IMR-90 (cell line): ENCODE measurements at regions not wholly inside any gene's neighbourhood (a gene's known extent, or its start where the extent isn't known, plus 50 kb on each side); places are given as distances from the start of the nearest gene placed in this dataset.

Experiments used
- ATAC-seq: fragments of 200-7000 bp; cut with Tn5 transposase; 2 replicates; pipeline ENCODE4 v1.9.1; 2020; ENCODE audit warnings: low read depth, mild to moderate bottlenecking, moderate library complexity
- BruUV-seq: library from RNA; stranded (reverse); fragments of 400-500 nt; replicated peaks from 2 replicates; lab custom pipeline; 2021; lab: Mats Ljungman, UMichigan
- CTCF ChIA-PET: fragments of 300-600 bp; formaldehyde crosslinking; extraction: SDS; loops from one replicate; lab custom pipeline; 2021; ENCODE audit warnings: antibody characterized with exemption; lab: Yijun Ruan, JAX
- POLR2A ChIA-PET: fragments of 300-600 bp; sonication (Branson Sonifier 250); formaldehyde crosslinking; loops from one replicate; lab custom pipeline; 2022; ENCODE audit warnings: antibody characterized with exemption; ENCODE audit not compliant: unreplicated experiment; lab: Charles Lee
- DNase-seq: peaks from one replicate; pipeline ENCODE4 v3.0.0; 2013
- H2AFZ ChIP-seq: replicated peaks from 2 replicates; pipeline ENCODE3; 2013; ENCODE audit warnings: low read length, mild to moderate bottlenecking; ENCODE audit not compliant: poor library complexity
- H2AK5ac ChIP-seq: 2 replicates; pipeline ENCODE4 v1.6.1; 2013; ENCODE audit warnings: low read depth, low read length, inconsistent platforms
- H2AK9ac ChIP-seq: replicated peaks from 2 replicates; pipeline ENCODE3; 2013; ENCODE audit warnings: mild to moderate bottlenecking, low read depth, low read length, moderate library complexity; ENCODE audit not compliant: poor library complexity
- H2BK120ac ChIP-seq: 2 replicates; pipeline ENCODE4 v1.6.1; 2013; ENCODE audit warnings: low read depth, low read length, inconsistent platforms
- H2BK15ac ChIP-seq: 3 replicates; pipeline ENCODE4 v1.6.1; 2013; ENCODE audit warnings: low read depth, low read length, inconsistent platforms
- H2BK20ac ChIP-seq: 2 replicates; pipeline ENCODE4 v1.6.1; 2013; ENCODE audit warnings: low read depth, mild to moderate bottlenecking, inconsistent platforms, low read length, moderate library complexity
- H2BK5ac ChIP-seq: 2 replicates; pipeline ENCODE4 v1.6.1; 2013; ENCODE audit warnings: mild to moderate bottlenecking, low read depth, low read length, inconsistent platforms; ENCODE audit not compliant: poor library complexity, severe bottlenecking
- H3K14ac ChIP-seq: replicated peaks from 2 replicates; pipeline ENCODE4 v1.6.1; 2013; ENCODE audit warnings: low read depth, low read length, inconsistent platforms
- H3K18ac ChIP-seq: 2 replicates; pipeline ENCODE4 v1.6.1; 2013; ENCODE audit warnings: low read depth, low read length, control low read depth
- H3K23ac ChIP-seq: 2 replicates; pipeline ENCODE4 v1.6.1; 2013; ENCODE audit warnings: low read depth, low read length, inconsistent platforms
- H3K27ac ChIP-seq: 2 replicates; pipeline ENCODE4 v1.5.1; 2013; ENCODE audit warnings: mild to moderate bottlenecking, control low read depth, low read length; ENCODE audit not compliant: insufficient read depth
- H3K27me3 ChIP-seq: 2 replicates; pipeline ENCODE4 v1.6.1; 2013; ENCODE audit warnings: low read length; ENCODE audit not compliant: control insufficient read depth, insufficient read depth
- H3K36me3 ChIP-seq: 2 replicates; pipeline ENCODE4 v1.6.1; 2013; ENCODE audit warnings: low read length, mixed read lengths; ENCODE audit not compliant: control insufficient read depth, insufficient read depth
- H3K4ac ChIP-seq: 2 replicates; pipeline ENCODE4 v1.6.1; 2013; ENCODE audit warnings: low read depth, low read length, inconsistent platforms
- H3K4me1 ChIP-seq: 2 replicates; pipeline ENCODE4 v1.6.1; 2013; ENCODE audit warnings: low read length, mixed read lengths; ENCODE audit not compliant: control insufficient read depth, insufficient read depth
- H3K4me2 ChIP-seq: 2 replicates; pipeline ENCODE4 v1.6.1; 2013; ENCODE audit warnings: low read depth, mild to moderate bottlenecking, control low read depth, low read length, moderate library complexity
- H3K4me3 ChIP-seq: 2 replicates; pipeline ENCODE4 v1.5.1; 2013; ENCODE audit warnings: low read depth, mild to moderate bottlenecking, control low read depth, low read length, moderate library complexity; ENCODE audit not compliant: insufficient read depth
- H3K56ac ChIP-seq: 2 replicates; pipeline ENCODE4 v1.6.1; 2013; ENCODE audit warnings: low read length, inconsistent platforms; ENCODE audit not compliant: insufficient read depth; ENCODE audit errors: extremely low read depth
- H3K79me1 ChIP-seq, 2 experiments: 2 replicates each; pipeline ENCODE4 v1.6.1; 2013; ENCODE audit warnings: low read length in 2 of 2, inconsistent platforms in 1 of 2, low read depth in 1 of 2
- H3K9ac ChIP-seq: 2 replicates; pipeline ENCODE4 v1.6.1; 2013; ENCODE audit warnings: low read depth, low read length, control low read depth
- H3K9me1 ChIP-seq: 2 replicates; pipeline ENCODE4 v1.6.1; 2013; ENCODE audit warnings: low read length, inconsistent platforms; ENCODE audit not compliant: insufficient read depth
- H3K9me3 ChIP-seq: 2 replicates; pipeline ENCODE4 v1.6.1; 2013; ENCODE audit warnings: low read length; ENCODE audit not compliant: control insufficient read depth, insufficient read depth
- H4K20me1 ChIP-seq: 2 replicates; pipeline ENCODE4 v1.6.1; 2013; ENCODE audit warnings: low read length, inconsistent platforms; ENCODE audit not compliant: insufficient read depth
- H4K5ac ChIP-seq: 2 replicates; pipeline ENCODE4 v1.6.1; 2013; ENCODE audit warnings: mild to moderate bottlenecking, low read depth, low read length, control low read depth
- H4K8ac ChIP-seq, 2 experiments: 2 replicates each; pipeline ENCODE4 v1.6.1; 2013; ENCODE audit warnings: low read depth in 2 of 2, low read length in 2 of 2, control low read depth in 1 of 2, inconsistent platforms in 1 of 2
- H4K91ac ChIP-seq: 2 replicates; pipeline ENCODE4 v1.6.1; 2013; ENCODE audit warnings: low read depth, low read length, inconsistent platforms; ENCODE audit not compliant: insufficient read depth
- BHLHE40 ChIP-seq: fragments of 150-350 bp; IDR thresholded peaks from 2 replicates; pipeline ENCODE4 v1.6.1; 2016; ENCODE audit warnings: mild to moderate bottlenecking, low read depth, low read length
- RCOR1 ChIP-seq: IDR thresholded peaks from 2 replicates; pipeline ENCODE4 v1.6.1; 2012; ENCODE audit warnings: mild to moderate bottlenecking, low read length, improper control_type of control experiment; ENCODE audit not compliant: insufficient replicate concordance
- WGBS, 2 experiments: methylation state at CpG; one replicate each; pipeline versions ENCODE4 v1.1.5 to v1.1.7; 2013; ENCODE audit warnings: missing lambda C conversion rate in 2 of 2; ENCODE audit not compliant: insufficient read length in 1 of 2; ENCODE audit errors: extremely low coverage in 2 of 2; 5-methylcytosine and 5-hydroxymethylcytosine counted together
- dilution Hi-C: fragments of 300-500 bp; cut with HindIII; formaldehyde crosslinking; loops from one replicate; pipeline ENCODE4 v1.14.3; 2018; ENCODE audit warnings: low sequenced_read_pairs; ENCODE audit not compliant: unreplicated experiment
- in situ Hi-C: fragments of 300-500 bp; cut with MboI; formaldehyde crosslinking; loops from 3 replicates; pipeline ENCODE4 v1.14.3; 2019; ENCODE audit warnings: low sequenced_read_pairs, inconsistent platforms, mixed read lengths
- intact Hi-C: fragments of 100-400 bp; cut with micrococcal nuclease; formaldehyde crosslinking; loops from 2 replicates; pipeline ENCODE4 v1.10.0; 2022

DNA sequence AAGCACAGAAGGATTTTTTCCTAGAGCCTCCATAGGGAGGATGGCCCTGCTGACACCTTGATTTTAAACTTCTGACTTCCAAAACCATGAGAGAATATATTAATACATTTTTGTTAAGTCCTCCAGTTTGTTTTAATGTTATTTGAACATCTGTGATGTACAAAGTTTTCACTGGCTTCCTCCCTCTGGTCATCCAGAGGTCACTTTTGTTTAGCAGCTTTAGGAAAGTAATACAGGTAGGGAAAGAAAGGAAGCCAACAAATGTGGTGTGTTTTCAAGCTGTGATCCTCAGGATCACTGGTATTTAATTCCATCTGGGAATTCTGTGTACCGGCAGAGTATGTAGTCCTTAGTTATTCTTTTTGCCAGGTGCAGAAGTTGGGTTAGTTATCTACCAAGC is 488.8 kb upstream of the ATXN8OS start:
- Histone ChIP-seq H4K5ac (no peak overlapping the region), H2AK9ac (no peak overlapping the region), H4K8ac (no peak overlapping the region), H2BK120ac (no peak overlapping the region), H3K4ac (no peak overlapping the region), H3K56ac (no peak overlapping the region), H3K4me3 (no peak overlapping the region), H3K27ac (no peak overlapping the region), H2AFZ (no peak overlapping the region), H3K79me1 (no peaks in the 10 kb centered on the region), H3K23ac (no peak overlapping the region), H3K4me2 (no peak overlapping the region), H3K9me3 (peaks cover 2% of the 10 kb centered on the region; the same call in 1 of the 2 replicates), H2BK15ac (no peak overlapping the region), H3K14ac (no peak overlapping the region), H2AK5ac (no peak overlapping the region), H4K20me1 (no peaks in the 10 kb centered on the region), H3K18ac (no peak overlapping the region), H2BK20ac (no peak overlapping the region), H2BK5ac (no peak overlapping the region), H3K9me1 (no peaks in the 10 kb centered on the region), H3K27me3 (no peaks in the 10 kb centered on the region), H3K36me3 (no peaks in the 10 kb centered on the region), H4K91ac (no peak overlapping the region), H3K9ac (no peak overlapping the region), H3K4me1 (no peaks in the 10 kb centered on the region)
- dilution Hi-C loops: no loop called here
- no CpG with 5 or more reads among the region's 1 CpG for WGBS, 2 experiments
- no TSS peak for BruUV-seq
- POLR2A ChIA-PET: no interaction called here
- no peak for ATAC-seq
- CTCF ChIA-PET: no interaction called here
- DNase-seq: no peak
- in situ Hi-C loops: no loop called here
- TF ChIP-seq RCOR1 (no peak), BHLHE40 (no peak)
- intact Hi-C loops: no loop called here
